ENCODE measurements at regions not wholly inside any gene's neighbourhood (a gene's known extent, or its start where the extent isn't known, plus 50 kb on each side); places are given as distances from the start of the nearest gene placed in this dataset.
A peak's percentile ranks its signal among the peaks of the same experiment; 100 is the strongest.
"Not testable (repeated sequence)": the region's sequence is repeated elsewhere in the genome, so short reads cannot be mapped to it uniquely, and the experiment has no call there.

GRCh38 chr5:154647114-154647760 is 107.9 kb upstream of the LARP1 start:
- Mint-ChIP-seq H3K27ac (no peak overlapping the region), H3K27me3 (peaks cover 12% of the 10 kb centered on the region), H3K4me3 (peak overlapping the region; percentile 87), H3K9me3 (no peaks in the 10 kb centered on the region), H3K4me1 (peaks cover 16% of the 10 kb centered on the region), H3K36me3 (ENCODE audit: low read depth) (no peaks in the 10 kb centered on the region)
- ChIA-PET CTCF (interaction anchor here (0.8 kb wide), 1 partner anchor 10 kb away, joined by 3 read pairs; no protein-coding TSS in a partner anchor), POLR2A (no interaction called here)
- TF ChIP-seq, protein P1, sequence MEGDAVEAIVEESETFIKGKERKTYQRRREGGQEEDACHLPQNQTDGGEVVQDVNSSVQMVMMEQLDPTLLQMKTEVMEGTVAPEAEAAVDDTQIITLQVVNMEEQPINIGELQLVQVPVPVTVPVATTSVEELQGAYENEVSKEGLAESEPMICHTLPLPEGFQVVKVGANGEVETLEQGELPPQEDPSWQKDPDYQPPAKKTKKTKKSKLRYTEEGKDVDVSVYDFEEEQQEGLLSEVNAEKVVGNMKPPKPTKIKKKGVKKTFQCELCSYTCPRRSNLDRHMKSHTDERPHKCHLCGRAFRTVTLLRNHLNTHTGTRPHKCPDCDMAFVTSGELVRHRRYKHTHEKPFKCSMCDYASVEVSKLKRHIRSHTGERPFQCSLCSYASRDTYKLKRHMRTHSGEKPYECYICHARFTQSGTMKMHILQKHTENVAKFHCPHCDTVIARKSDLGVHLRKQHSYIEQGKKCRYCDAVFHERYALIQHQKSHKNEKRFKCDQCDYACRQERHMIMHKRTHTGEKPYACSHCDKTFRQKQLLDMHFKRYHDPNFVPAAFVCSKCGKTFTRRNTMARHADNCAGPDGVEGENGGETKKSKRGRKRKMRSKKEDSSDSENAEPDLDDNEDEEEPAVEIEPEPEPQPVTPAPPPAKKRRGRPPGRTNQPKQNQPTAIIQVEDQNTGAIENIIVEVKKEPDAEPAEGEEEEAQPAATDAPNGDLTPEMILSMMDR (IDR thresholded peaks at IDR 0.05) = no peak
- no peak for DNase-seq
- peak; percentile 58 for ATAC-seq (ENCODE audit: low read depth)
- intact Hi-C loops (cut with micrococcal nuclease) = no loop called here

GRCh38 chr5:154646745-154647113 is 108.4 kb upstream of the LARP1 start:
- intact Hi-C loops (cut with micrococcal nuclease) = no loop called here
- ATAC-seq (ENCODE audit: low read depth) (peak; percentile 21), DNase-seq (no peak)
- Mint-ChIP-seq H3K27me3 (peaks cover 12% of the 10 kb centered on the region), H3K4me1 (peaks cover 16% of the 10 kb centered on the region), H3K27ac (no peak overlapping the region), H3K9me3 (no peaks in the 10 kb centered on the region), H3K36me3 (ENCODE audit: low read depth) (no peaks in the 10 kb centered on the region), H3K4me3 (peak overlapping the region; percentile 87)
- TF ChIP-seq, protein P1 (IDR thresholded peaks at IDR 0.05) = no peak
- ChIA-PET CTCF (no interaction called here), POLR2A (interaction anchor here (0.7 kb wide), 1 partner anchor 401 kb away, joined by 5 read pairs; no protein-coding TSS in a partner anchor)

DNA sequence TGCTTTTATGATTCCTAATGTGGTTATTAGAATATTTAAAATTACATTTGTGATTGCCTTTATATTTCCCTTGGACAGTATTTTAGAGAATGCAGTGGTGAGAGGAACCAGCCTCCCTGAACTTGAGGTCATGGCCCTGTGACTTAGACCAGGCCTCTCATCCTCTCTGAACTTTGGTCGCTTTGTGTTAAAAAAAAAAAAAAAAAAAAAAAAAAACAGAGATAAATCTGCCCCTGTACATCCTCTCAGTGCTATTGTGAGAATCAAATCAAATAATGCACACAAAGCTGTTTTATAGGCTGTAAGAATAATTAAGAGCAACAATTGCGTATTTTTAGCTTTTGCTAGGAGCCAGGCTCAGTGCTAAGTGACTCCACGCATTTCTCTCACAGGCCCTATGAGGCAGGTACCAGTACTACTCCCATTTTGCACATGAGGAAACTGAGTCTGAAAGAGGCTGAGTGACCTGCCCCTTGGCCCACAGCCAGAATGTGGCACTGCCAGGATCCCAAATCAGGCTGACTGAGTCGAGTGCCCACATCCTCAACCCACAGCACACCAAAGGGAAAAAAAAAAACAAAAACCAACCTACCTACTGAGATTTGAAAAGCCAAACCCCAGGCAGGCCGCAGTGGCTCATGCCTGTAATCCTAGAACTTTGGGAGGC is 110.3 kb upstream of the LARP1 start:
- ChIA-PET CTCF (no interaction called here), POLR2A (no interaction called here)
- Mint-ChIP-seq H3K36me3 (ENCODE audit: low read depth) (no peaks in the 10 kb centered on the region), H3K4me1 (peaks cover 16% of the 10 kb centered on the region), H3K27ac (no peak overlapping the region), H3K27me3 (peaks cover 12% of the 10 kb centered on the region), H3K4me3 (no peak overlapping the region), H3K9me3 (no peaks in the 10 kb centered on the region)
- no peak for DNase-seq
- no peak for ATAC-seq (ENCODE audit: low read depth)
- TF ChIP-seq, protein P1 (IDR thresholded peaks at IDR 0.05) = no peak
- intact Hi-C loops (cut with micrococcal nuclease) = no loop called here

DNA sequence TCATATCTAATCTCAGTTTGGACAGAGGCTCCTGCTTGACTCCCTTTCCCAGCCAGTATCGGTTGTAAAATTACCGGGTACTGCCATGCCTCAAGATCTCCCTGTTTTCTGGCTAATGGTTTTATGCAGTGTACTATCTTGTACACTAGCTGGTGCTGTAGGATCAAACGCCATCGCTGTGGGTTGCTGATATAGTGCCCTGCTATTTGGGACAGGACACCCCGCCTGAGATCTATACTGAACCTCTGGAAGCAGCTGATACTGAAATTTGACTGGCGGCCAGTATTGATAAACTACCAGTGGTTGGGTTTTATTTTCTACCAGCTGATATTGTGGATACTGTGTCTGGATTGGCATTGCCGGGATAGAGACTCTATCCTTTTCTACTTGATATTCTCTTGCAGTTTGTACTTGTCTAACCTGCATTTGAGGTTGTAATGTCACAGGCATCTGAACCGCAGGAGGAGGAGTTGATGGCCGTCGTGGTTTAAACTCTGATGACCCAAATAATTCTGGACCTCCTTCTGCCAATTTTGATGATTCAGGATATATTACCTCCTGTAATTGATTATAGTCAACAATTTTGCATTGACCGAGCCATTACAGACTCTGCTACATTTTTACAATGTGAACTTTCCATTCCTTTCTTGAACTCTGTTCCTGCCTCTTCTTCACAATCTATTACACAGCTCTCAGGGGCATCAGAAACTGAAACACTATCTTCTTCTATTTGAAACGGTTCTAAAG is 112.5 kb upstream of the LARP1 start:
- ChIA-PET POLR2A (no interaction called here), CTCF (interaction anchor here (1.7 kb wide), 1 partner anchor 176 kb away, joined by 4 read pairs; no protein-coding TSS in a partner anchor)
- no peak overlapping the region for H3K27ac Mint-ChIP-seq
- no peak for DNase-seq
- peaks cover 6% of the 10 kb centered on the region for H3K27me3 Mint-ChIP-seq
- no peaks in the 10 kb centered on the region for H3K36me3 Mint-ChIP-seq (ENCODE audit: low read depth)
- no peak overlapping the region for H3K4me3 Mint-ChIP-seq
- TF ChIP-seq, protein P1 (IDR thresholded peaks at IDR 0.05) = no peak
- no peaks in the 10 kb centered on the region for H3K9me3 Mint-ChIP-seq
- ATAC-seq (ENCODE audit: low read depth) = no peak
- peaks cover 13% of the 10 kb centered on the region for H3K4me1 Mint-ChIP-seq
- intact Hi-C loops (cut with micrococcal nuclease) = no loop called here

DNA sequence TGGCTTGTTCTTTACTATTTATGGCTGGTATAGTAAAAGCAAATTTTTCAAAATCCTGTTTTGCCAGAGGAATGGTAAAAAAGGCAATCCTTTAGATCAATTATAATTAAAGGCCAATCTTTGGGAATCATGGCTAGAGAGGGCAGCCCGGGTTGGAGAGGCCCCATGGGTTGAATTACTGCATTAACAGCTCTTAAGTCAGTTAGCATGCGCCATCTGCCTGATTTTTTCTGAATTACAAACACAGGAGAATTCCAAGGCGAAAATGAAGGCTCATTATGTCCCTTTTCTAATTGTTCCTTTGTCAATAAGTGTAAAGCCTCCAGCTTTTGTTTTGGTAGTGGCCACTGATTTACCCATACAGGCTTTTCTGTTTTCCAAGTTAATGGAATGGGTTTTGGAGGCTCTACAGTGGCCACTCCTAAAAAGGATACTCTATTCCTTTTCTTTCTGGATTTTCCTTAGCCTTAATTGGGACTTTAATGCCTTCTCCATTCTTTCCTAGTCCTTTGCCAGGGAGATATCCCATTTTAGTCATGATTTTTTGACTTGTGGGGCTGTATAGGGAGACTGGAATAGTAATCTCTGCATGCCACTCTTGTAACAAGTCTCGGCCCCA is 114.9 kb upstream of the LARP1 start:
- ATAC-seq (ENCODE audit: low read depth); POLR2A ChIA-PET; DNase-seq: not testable (repeated sequence)

DNA sequence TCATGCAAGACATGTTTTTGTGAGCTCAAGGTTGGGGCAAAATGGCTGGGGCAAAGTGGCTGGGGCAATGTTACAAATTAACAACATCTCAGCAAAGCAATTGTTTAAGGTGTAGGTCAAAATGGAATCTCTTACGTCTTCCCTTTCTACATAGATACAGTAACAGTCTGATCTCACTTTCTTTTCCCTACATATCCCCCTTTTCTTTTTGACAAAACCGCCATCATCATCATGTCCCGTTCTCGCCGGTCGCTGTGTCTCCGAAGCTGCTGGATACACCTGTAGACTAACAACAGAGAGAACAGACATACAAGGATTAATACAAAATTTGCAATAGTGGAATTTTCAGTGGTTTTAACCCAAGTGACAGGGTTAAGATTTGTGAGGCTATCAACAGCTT is 118.4 kb upstream of the LARP1 start:
- H3K9me3 Mint-ChIP-seq; H3K27me3 Mint-ChIP-seq; ATAC-seq (ENCODE audit: low read depth); H3K36me3 Mint-ChIP-seq (ENCODE audit: low read depth); intact Hi-C loops (cut with micrococcal nuclease); POLR2A ChIA-PET; H3K27ac Mint-ChIP-seq; DNase-seq; H3K4me3 Mint-ChIP-seq; H3K4me1 Mint-ChIP-seq; CTCF ChIA-PET: not testable (repeated sequence)

More for the DNA sequence above, 114.9 kb upstream of the LARP1 start:
- H3K27me3 Mint-ChIP-seq; H3K4me1 Mint-ChIP-seq; H3K9me3 Mint-ChIP-seq; H3K36me3 Mint-ChIP-seq (ENCODE audit: low read depth); H3K4me3 Mint-ChIP-seq; H3K27ac Mint-ChIP-seq: not testable (repeated sequence)
- CTCF ChIA-PET = interaction anchor here (0.9 to 1.7 kb wide), 4 partner anchors 173 to 665 kb away, joined by 3 to 11 read pairs (median 5); no protein-coding TSS in a partner anchor
- intact Hi-C loops (cut with micrococcal nuclease) = loop anchor here (1.0 kb wide), 3 partner anchors 173 to 666 kb away; no protein-coding TSS in a partner anchor

- POLR2A ChIA-PET; ATAC-seq (ENCODE audit: low read depth); intact Hi-C loops (cut with micrococcal nuclease); H3K4me1 Mint-ChIP-seq; H3K4me3 Mint-ChIP-seq; H3K9me3 Mint-ChIP-seq; H3K27me3 Mint-ChIP-seq; H3K27ac Mint-ChIP-seq; DNase-seq; H3K36me3 Mint-ChIP-seq (ENCODE audit: low read depth): not testable (repeated sequence)
- CTCF ChIA-PET = interaction anchor here (1.0 kb wide), 1 partner anchor 15 kb away, joined by 4 read pairs; no protein-coding TSS in a partner anchor
Measured at GRCh38 chr5:154636271-154636670, 118.9 kb upstream of the LARP1 start.

DNA sequence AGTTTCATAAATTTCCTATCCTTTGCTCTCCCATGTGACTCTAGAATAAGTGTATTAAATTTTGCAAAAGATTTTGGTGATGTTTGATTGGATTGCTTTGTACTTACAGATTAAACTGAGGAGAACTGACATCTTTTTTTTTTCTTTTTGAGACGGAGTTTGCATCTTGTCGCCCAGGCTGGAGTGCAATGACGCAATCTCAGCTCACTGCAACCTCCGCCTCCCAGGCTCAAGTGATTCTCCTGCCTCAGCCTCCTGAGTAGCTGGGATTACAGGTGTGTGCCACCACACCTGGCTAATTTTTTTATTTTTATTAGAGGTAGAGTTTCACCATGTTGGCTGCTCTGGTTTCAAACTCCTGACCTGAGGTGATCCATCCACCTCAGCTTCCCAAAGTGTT is 121.4 kb upstream of the LARP1 start:
- intact Hi-C loops (cut with micrococcal nuclease) = not testable (repeated sequence)

More for the DNA sequence above, 121.4 kb upstream of the LARP1 start:
- ATAC-seq (ENCODE audit: low read depth); H3K4me1 Mint-ChIP-seq; H3K27ac Mint-ChIP-seq; POLR2A ChIA-PET; DNase-seq; H3K27me3 Mint-ChIP-seq; H3K36me3 Mint-ChIP-seq (ENCODE audit: low read depth); H3K9me3 Mint-ChIP-seq; H3K4me3 Mint-ChIP-seq: not testable (repeated sequence)
- CTCF ChIA-PET = interaction anchor here (0.9 kb wide), 1 partner anchor 115 kb away, joined by 4 read pairs; no protein-coding TSS in a partner anchor

Measured in activated B cell treated with CpG ODN at 0.5 μM for 24 hours (primary cell).